ENCODE measurements at regions not wholly inside any gene's neighbourhood (a gene's known extent, or its start where the extent isn't known, plus 50 kb on each side); places are given as distances from the start of the nearest gene placed in this dataset.

- Mint-ChIP-seq H3K27ac (no peak overlapping the region), H3K27me3 (peaks cover 4% of the 10 kb centered on the region), H3K36me3 (ENCODE audit: insufficient read depth) (no peaks in the 10 kb centered on the region), H3K4me3 (ENCODE audit: low read depth) (no peak overlapping the region), H3K9me3 (ENCODE audit: low read depth) (no peaks in the 10 kb centered on the region), H3K4me1 (ENCODE audit: low read depth) (no peaks in the 10 kb centered on the region)
- TF ChIP-seq CTCF (IDR thresholded peaks at IDR 0.05; ENCODE audit: unreplicated experiment) = no peak
- DNase-seq (ENCODE audit: low spot score, unreplicated experiment) = no peak
These were observed 123.4 kb downstream of the MAFB start for GRCh38 chr20:40565682-40566040.

- no peak for TF ChIP-seq CTCF (IDR thresholded peaks at IDR 0.05; ENCODE audit: unreplicated experiment)
- H3K27ac Mint-ChIP-seq = no peak overlapping the region
- H3K9me3 Mint-ChIP-seq (ENCODE audit: low read depth) = no peaks in the 10 kb centered on the region
- no peaks in the 10 kb centered on the region for H3K4me1 Mint-ChIP-seq (ENCODE audit: low read depth)
- no peaks in the 10 kb centered on the region for H3K36me3 Mint-ChIP-seq (ENCODE audit: insufficient read depth)
- peaks cover 4% of the 10 kb centered on the region for H3K27me3 Mint-ChIP-seq
- no peak overlapping the region for H3K4me3 Mint-ChIP-seq (ENCODE audit: low read depth)
- no peak for DNase-seq (ENCODE audit: low spot score, unreplicated experiment)
These were observed 123.9 kb downstream of the MAFB start for GRCh38 chr20:40565001-40565681.

- Mint-ChIP-seq H3K9me3 (ENCODE audit: low read depth) (no peaks in the 10 kb centered on the region), H3K27me3 (peaks cover 4% of the 10 kb centered on the region), H3K4me3 (ENCODE audit: low read depth) (no peak overlapping the region), H3K4me1 (ENCODE audit: low read depth) (no peaks in the 10 kb centered on the region), H3K36me3 (ENCODE audit: insufficient read depth) (no peaks in the 10 kb centered on the region), H3K27ac (no peak overlapping the region)
- TF ChIP-seq CTCF (IDR thresholded peaks at IDR 0.05; ENCODE audit: unreplicated experiment) = no peak
- no peak for DNase-seq (ENCODE audit: low spot score, unreplicated experiment)
These were observed 125.6 kb downstream of the MAFB start for GRCh38 chr20:40563296-40563950.

GRCh38 chr20:40562031-40562430, 127.0 kb downstream of the MAFB start:
- H3K36me3 Mint-ChIP-seq (ENCODE audit: insufficient read depth) = no peaks in the 10 kb centered on the region
- no peak overlapping the region for H3K4me3 Mint-ChIP-seq (ENCODE audit: low read depth)
- no peaks in the 10 kb centered on the region for H3K9me3 Mint-ChIP-seq (ENCODE audit: low read depth)
- H3K27me3 Mint-ChIP-seq = peaks cover 4% of the 10 kb centered on the region
- DNase-seq (ENCODE audit: low spot score, unreplicated experiment) = no peak
- TF ChIP-seq CTCF (IDR thresholded peaks at IDR 0.05; ENCODE audit: unreplicated experiment) = no peak
- no peaks in the 10 kb centered on the region for H3K4me1 Mint-ChIP-seq (ENCODE audit: low read depth)
- no peak overlapping the region for H3K27ac Mint-ChIP-seq

- DNase-seq (ENCODE audit: low spot score, unreplicated experiment) = no peak
- Mint-ChIP-seq H3K27me3 (peaks cover 4% of the 10 kb centered on the region), H3K4me1 (ENCODE audit: low read depth) (no peaks in the 10 kb centered on the region), H3K4me3 (ENCODE audit: low read depth) (no peak overlapping the region), H3K27ac (no peak overlapping the region), H3K9me3 (ENCODE audit: low read depth) (no peaks in the 10 kb centered on the region), H3K36me3 (ENCODE audit: insufficient read depth) (no peaks in the 10 kb centered on the region)
- no peak for TF ChIP-seq CTCF (IDR thresholded peaks at IDR 0.05; ENCODE audit: unreplicated experiment)
These were observed 127.8 kb downstream of the MAFB start for GRCh38 chr20:40561187-40561586.

Measured in progenitor cell of endocrine pancreas (in vitro differentiated cells).